SK-N-DZ (cell line): ENCODE measurements at regions not wholly inside any gene's neighbourhood (a gene's known extent, or its start where the extent isn't known, plus 50 kb on each side); places are given as distances from the start of the nearest gene placed in this dataset.

Source experiments
- DNase-seq: peaks from one replicate; pipeline ENCODE4 v3.0.0-alpha.2; 2015; ENCODE audit warnings: low spot score

- DNase-seq, result no peak
These were observed 51.0 kb upstream of the L3MBTL3 start for GRCh38 chr6:129967427-129967826.

- no peak for DNase-seq
These were observed 52.3 kb upstream of the L3MBTL3 start for GRCh38 chr6:129966125-129966524.

- DNase-seq, result no peak
These were observed 53.3 kb upstream of the L3MBTL3 start for GRCh38 chr6:129965096-129965495.

GRCh38 chr6:129959358-129959930 lies 58.9 kb upstream of the L3MBTL3 start:
- no peak for DNase-seq

GRCh38 chr6:129957941-129958898 lies 60.2 kb upstream of the L3MBTL3 start:
- DNase-seq, result no peak

GRCh38 chr6:129955584-129955983 lies 62.8 kb upstream of the L3MBTL3 start:
- no peak for DNase-seq

- no peak for DNase-seq
These were observed 63.5 kb upstream of the L3MBTL3 start for GRCh38 chr6:129954749-129955431.

- DNase-seq, result no peak
These were observed 70.6 kb upstream of the L3MBTL3 start for GRCh38 chr6:129947797-129948196.

GRCh38 chr6:129946439-129947140 lies 71.8 kb upstream of the L3MBTL3 start:
- DNase-seq, result no peak

- DNase-seq, result no peak
These were observed 74.6 kb upstream of the L3MBTL3 start for GRCh38 chr6:129943637-129944271.

GRCh38 chr6:129940454-129941195 lies 77.8 kb upstream of the L3MBTL3 start:
- no peak for DNase-seq

- DNase-seq, result no peak
These were observed 77.3 kb upstream of the TMEM244 start for GRCh38 chr6:129938249-129939020.

- DNase-seq, result peak; percentile 45
These were observed 75.4 kb upstream of the TMEM244 start for GRCh38 chr6:129936329-129937165.

- DNase-seq, result no peak
These were observed 71.2 kb upstream of the TMEM244 start for GRCh38 chr6:129932321-129932720.

GRCh38 chr6:129929433-129929832 lies 68.3 kb upstream of the TMEM244 start:
- no peak for DNase-seq

- no peak for DNase-seq
These were observed 62.6 kb upstream of the TMEM244 start for GRCh38 chr6:129923530-129924250.

- no peak for DNase-seq
These were observed 60.2 kb upstream of the TMEM244 start for GRCh38 chr6:129921169-129921817.
